Gastrocnemius medialis (tissue), 4 donors: ENCODE measurements at regions not wholly inside any gene's neighbourhood (a gene's known extent, or its start where the extent isn't known, plus 50 kb on each side); places are given as distances from the start of the nearest gene placed in this dataset.

Source experiments
- ATAC-seq, 2 donors: fragments of 150-250 bp; one replicate each; pipeline ENCODE4 v1.9.1; 2016
- DNase-seq, 2 donors: peaks; one replicate each; pipeline ENCODE4 v3.0.0-alpha.2; 2019
- H3K27ac ChIP-seq, 4 donors: fragments of 200-600 bp; sonication (generic); 1 replicate in 1 of 4; 2 replicates in 3 of 4; pipeline ENCODE4 v1.5.1; 2016 to 2018; ENCODE audit warnings: mild to moderate bottlenecking in 2 of 4, moderate library complexity in 1 of 4
- H3K27me3 ChIP-seq, 3 donors: fragments of 200-600 bp; sonication (generic) in 2 of 3; 1 replicate in 1 of 3; 2 replicates in 2 of 3; pipeline versions ENCODE4 v1.5.1 to v1.6.0; 2016 to 2019; ENCODE audit warnings: mild to moderate bottlenecking in 1 of 3, moderate library complexity in 1 of 3
- H3K36me3 ChIP-seq, 2 donors: fragments of 200-600 bp; sonication (generic) in 1 of 2; one replicate each; pipeline ENCODE4 v1.5.1; 2017 to 2018
- H3K4me1 ChIP-seq, 2 donors: fragments of 200-600 bp; sonication (generic) in 1 of 2; one replicate each; pipeline ENCODE4 v1.5.1; 2016 to 2017; ENCODE audit warnings: mild to moderate bottlenecking in 2 of 2
- H3K4me3 ChIP-seq, 4 donors: fragments of 200-600 bp; sonication (generic) in 3 of 4; 1 replicate in 1 of 4; 2 replicates in 3 of 4; pipeline ENCODE4 v1.5.1; 2016 to 2019; ENCODE audit warnings: mild to moderate bottlenecking in 2 of 4
- H3K9me3 ChIP-seq, 3 donors: fragments of 200-600 bp; sonication (generic) in 2 of 3; 1 replicate in 1 of 3; 2 replicates in 2 of 3; pipeline ENCODE4 v1.5.1; 2016 to 2019
- CTCF ChIP-seq, 5 experiments: fragments of 450-650 bp in 3 of 5; fragments of 200-600 bp in 2 of 5; sonication (generic) in 2 of 5; IDR thresholded peaks in 4 of 5; conservative IDR thresholded peaks in 1 of 5; 1 replicate in 4 of 5; 2 replicates in 1 of 5; pipeline ENCODE4 v1.5.1; 2016 to 2019; ENCODE audit warnings: antibody characterized with exemption in 5 of 5, mild to moderate bottlenecking in 3 of 5, moderate library complexity in 3 of 5
- POLR2A ChIP-seq, 2 donors: fragments of 450-650 bp; IDR thresholded peaks; one replicate each; pipeline ENCODE4 v1.6.1; 2017; ENCODE audit warnings: antibody characterized with exemption in 2 of 2, mild to moderate bottlenecking in 2 of 2, moderate library complexity in 2 of 2
- in situ Hi-C, 4 donors: fragments of 200-750 bp; cut with MboI; loops; one replicate each; pipeline versions ENCODE4 v1.15.0 to v1.8.0; 2017; ENCODE audit warnings: low sequenced_read_pairs in 4 of 4
- intact Hi-C: fragments of 100-400 bp; cut with DNase I; formaldehyde crosslinking; loops from one replicate; pipeline ENCODE4 v1.15.1; 2023; ENCODE audit warnings: low total_unique reads

GRCh38 chr12:124511259-124511985 lies 56.0 kb downstream of the NCOR2 start:
- no peak for TF ChIP-seq POLR2A (IDR thresholded peaks at IDR 0.05)
- TF ChIP-seq CTCF (IDR thresholded peaks at IDR 0.05 in 4 of 5, conservative IDR thresholded peaks at IDR 0.05 in 1 of 5): no peak
- intact Hi-C loops: no loop called here
- Histone ChIP-seq H3K9me3 (no peaks in the 10 kb centered on the region), H3K36me3 (no peaks in the 10 kb centered on the region), H3K27me3 (no peaks in the 10 kb centered on the region), H3K4me1 (peaks cover 84 to 90% of the 10 kb centered on the region in 2 donors), H3K4me3 (no peak overlapping the region), H3K27ac (peak overlapping the region; percentile 86 to 98 (median 92))
- DNase-seq (no peak), ATAC-seq (no peak)
- in situ Hi-C loops: loop anchor here in 1 of 4 donors (10.0 to 25.0 kb wide), 2 partner anchors 124 to 253 kb away; no protein-coding TSS in a partner anchor

GRCh38 chr12:124510301-124510970 lies 57.0 kb downstream of the NCOR2 start:
- H3K27me3 ChIP-seq: no peaks in the 10 kb centered on the region
- peak overlapping the region; percentile 86 to 98 (median 92) for H3K27ac ChIP-seq
- intact Hi-C loops: no loop called here
- no peaks in the 10 kb centered on the region for H3K9me3 ChIP-seq
- H3K4me1 ChIP-seq: peaks cover 78 to 90% of the 10 kb centered on the region in 2 donors
- TF ChIP-seq CTCF (IDR thresholded peaks at IDR 0.05 in 4 of 5, conservative IDR thresholded peaks at IDR 0.05 in 1 of 5): peak in 4 of 5 experiments; percentile 41 to 57 (median 50)
- TF ChIP-seq POLR2A (IDR thresholded peaks at IDR 0.05): no peak
- ATAC-seq: peak; percentile 40 to 44
- H3K36me3 ChIP-seq: no peaks in the 10 kb centered on the region
- in situ Hi-C loops: loop anchor here in 1 of 4 donors (10.0 to 25.0 kb wide), 2 partner anchors 123 to 254 kb away; no protein-coding TSS in a partner anchor
- H3K4me3 ChIP-seq: no peak overlapping the region
- peak; percentile 53 to 79 for DNase-seq

- Histone ChIP-seq H3K9me3 (no peaks in the 10 kb centered on the region), H3K27ac (peak overlapping the region; percentile 86 to 98 (median 92)), H3K4me1 (peaks cover 74 to 89% of the 10 kb centered on the region in 2 donors), H3K27me3 (no peaks in the 10 kb centered on the region), H3K4me3 (peak overlapping the region in 1 of 4 donors; percentile 8), H3K36me3 (no peaks in the 10 kb centered on the region)
- in situ Hi-C loops (loop anchor here in 1 of 4 donors (10.0 to 25.0 kb wide), 2 partner anchors 122 to 255 kb away; no protein-coding TSS in a partner anchor), intact Hi-C loops (loop anchor here (2.0 kb wide), 2 partner anchors 53 to 121 kb away; no protein-coding TSS in a partner anchor)
- TF ChIP-seq CTCF (IDR thresholded peaks at IDR 0.05 in 4 of 5, conservative IDR thresholded peaks at IDR 0.05 in 1 of 5) (no peak), POLR2A (IDR thresholded peaks at IDR 0.05) (peak; percentile 73 to 83)
- DNase-seq (peak; percentile 93 to 95), ATAC-seq (peak; percentile 78 to 82)
Observed at GRCh38 chr12:124509676-124510300, 57.6 kb downstream of the NCOR2 start.

- TF ChIP-seq CTCF (IDR thresholded peaks at IDR 0.05 in 4 of 5, conservative IDR thresholded peaks at IDR 0.05 in 1 of 5) (no peak), POLR2A (IDR thresholded peaks at IDR 0.05) (no peak)
- peak overlapping the region; percentile 86 to 98 (median 92) for H3K27ac ChIP-seq
- no peaks in the 10 kb centered on the region for H3K9me3 ChIP-seq
- no peak for DNase-seq
- in situ Hi-C loops (loop anchor here in 1 of 4 donors (25.0 kb wide), 1 partner anchor 122 kb away; no protein-coding TSS in a partner anchor), intact Hi-C loops (loop anchor here (2.0 kb wide), 2 partner anchors 52 to 120 kb away; no protein-coding TSS in a partner anchor)
- no peaks in the 10 kb centered on the region for H3K36me3 ChIP-seq
- no peaks in the 10 kb centered on the region for H3K27me3 ChIP-seq
- H3K4me3 ChIP-seq: peak overlapping the region in 1 of 4 donors; percentile 8
- ATAC-seq: no peak
- peaks cover 74 to 93% of the 10 kb centered on the region in 2 donors for H3K4me1 ChIP-seq
Observed at GRCh38 chr12:124509300-124509675, 58.1 kb downstream of the NCOR2 start.
